Vagina (tissue), 2 donors: ENCODE measurements at regions not wholly inside any gene's neighbourhood (a gene's known extent, or its start where the extent isn't known, plus 50 kb on each side); places are given as distances from the start of the nearest gene placed in this dataset.

Experiments used
- POLR2A ChIP-seq, 2 donors: fragments of 450-650 bp; IDR thresholded peaks; one replicate each; pipeline ENCODE4 v1.6.1; 2017; ENCODE audit warnings: antibody characterized with exemption in 2 of 2, mild to moderate bottlenecking in 2 of 2, moderate library complexity in 2 of 2
- TF ChIP-seq, protein P1 (sequence below), 3 experiments: fragments of 450-650 bp in 2 of 3; fragments of 200-600 bp in 1 of 3; sonication (generic) in 1 of 3; IDR thresholded peaks; one replicate each; pipeline ENCODE4 v1.5.1; 2017 to 2019; ENCODE audit warnings: antibody characterized with exemption in 3 of 3, mild to moderate bottlenecking in 2 of 3, moderate library complexity in 2 of 3

DNA sequence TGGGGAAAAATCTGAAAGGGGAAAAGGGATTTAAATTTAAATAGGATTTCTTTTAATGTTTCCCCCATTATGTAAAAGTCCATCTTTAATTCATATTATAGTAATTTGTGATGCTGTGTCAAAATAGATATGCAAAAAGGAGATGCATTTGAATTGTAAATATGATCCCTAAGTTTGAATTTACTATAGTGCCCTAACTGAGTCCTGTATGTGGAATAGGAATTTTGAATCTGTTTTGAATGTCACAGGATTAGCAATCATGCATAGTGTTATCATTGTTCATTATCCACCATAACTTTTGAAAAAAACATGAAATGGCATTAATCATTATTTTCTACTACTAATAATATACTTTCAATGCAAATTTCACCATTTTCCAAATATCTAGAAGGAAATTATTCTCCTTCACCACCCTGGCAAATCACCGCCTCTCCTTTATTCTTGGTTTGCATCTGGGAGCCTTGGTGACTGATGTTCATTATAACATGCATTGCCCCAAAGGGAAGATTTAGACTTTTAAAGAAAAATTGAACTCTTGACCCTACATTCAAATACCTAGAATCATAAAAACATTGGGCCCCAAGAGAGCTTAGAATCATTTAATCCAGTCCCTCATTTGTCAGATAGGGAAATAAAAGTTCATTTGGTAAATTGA, 341.5 kb upstream of the TMPO start:
- TF ChIP-seq, protein P1, sequence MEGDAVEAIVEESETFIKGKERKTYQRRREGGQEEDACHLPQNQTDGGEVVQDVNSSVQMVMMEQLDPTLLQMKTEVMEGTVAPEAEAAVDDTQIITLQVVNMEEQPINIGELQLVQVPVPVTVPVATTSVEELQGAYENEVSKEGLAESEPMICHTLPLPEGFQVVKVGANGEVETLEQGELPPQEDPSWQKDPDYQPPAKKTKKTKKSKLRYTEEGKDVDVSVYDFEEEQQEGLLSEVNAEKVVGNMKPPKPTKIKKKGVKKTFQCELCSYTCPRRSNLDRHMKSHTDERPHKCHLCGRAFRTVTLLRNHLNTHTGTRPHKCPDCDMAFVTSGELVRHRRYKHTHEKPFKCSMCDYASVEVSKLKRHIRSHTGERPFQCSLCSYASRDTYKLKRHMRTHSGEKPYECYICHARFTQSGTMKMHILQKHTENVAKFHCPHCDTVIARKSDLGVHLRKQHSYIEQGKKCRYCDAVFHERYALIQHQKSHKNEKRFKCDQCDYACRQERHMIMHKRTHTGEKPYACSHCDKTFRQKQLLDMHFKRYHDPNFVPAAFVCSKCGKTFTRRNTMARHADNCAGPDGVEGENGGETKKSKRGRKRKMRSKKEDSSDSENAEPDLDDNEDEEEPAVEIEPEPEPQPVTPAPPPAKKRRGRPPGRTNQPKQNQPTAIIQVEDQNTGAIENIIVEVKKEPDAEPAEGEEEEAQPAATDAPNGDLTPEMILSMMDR (IDR thresholded peaks at IDR 0.05) = no peak
- TF ChIP-seq POLR2A (IDR thresholded peaks at IDR 0.05) = no peak
